WTC11 (cell line): ENCODE measurements at regions not wholly inside any gene's neighbourhood (a gene's known extent, or its start where the extent isn't known, plus 50 kb on each side); places are given as distances from the start of the nearest gene placed in this dataset.

ENCODE experiments used
- ATAC-seq: fragments of 200-7000 bp; cut with Tn5 transposase; 2 replicates; pipeline ENCODE4 v1.10.0; 2021; ENCODE audit warnings: mild to moderate bottlenecking, moderate library complexity
- CTCF ChIA-PET: fragments of 300-600 bp; sonication (Branson Sonifier 250); formaldehyde crosslinking; loops from one replicate; lab custom pipeline; 2021; ENCODE audit warnings: antibody characterized with exemption; lab: Charles Lee
- POLR2A ChIA-PET: fragments of 350-600 bp; sonication (Branson Sonifier 250); formaldehyde crosslinking; loops from one replicate; lab custom pipeline; 2021; ENCODE audit warnings: antibody characterized with exemption; lab: Charles Lee
- DNase-seq: peaks from one replicate; pipeline ENCODE4 v3.0.0; 2021; ENCODE audit warnings: low spot score
- H3K27ac Mint-ChIP-seq: 2 replicates; pipeline ENCODE4 v1.8.0; 2021; ENCODE audit warnings: mixed read lengths
- H3K27me3 Mint-ChIP-seq: 2 replicates; pipeline ENCODE4 v1.8.0; 2021; ENCODE audit warnings: low read depth, mild to moderate bottlenecking, moderate library complexity, mixed read lengths
- H3K36me3 Mint-ChIP-seq: 2 replicates; pipeline ENCODE4 v1.8.0; 2021; ENCODE audit warnings: mixed read lengths
- H3K4me1 Mint-ChIP-seq: 2 replicates; pipeline ENCODE4 v1.8.0; 2022; ENCODE audit warnings: mixed read lengths
- H3K4me3 Mint-ChIP-seq: 2 replicates; pipeline ENCODE4 v1.8.0; 2021; ENCODE audit warnings: mild to moderate bottlenecking, moderate library complexity, mixed read lengths
- H3K9me3 Mint-ChIP-seq: 2 replicates; pipeline ENCODE4 v1.8.0; 2021; ENCODE audit warnings: mixed read lengths
- CDX4 ChIP-seq: fragments of 250-450 bp; sonication (Bioruptor Pico); IDR thresholded peaks from 2 replicates; pipeline ENCODE4 v1.9.0; 2021; ENCODE audit warnings: moderate library complexity, mild to moderate bottlenecking, inconsistent platforms, borderline replicate concordance
- ETV6 ChIP-seq: sonication (generic); formaldehyde crosslinking; IDR thresholded peaks from 2 replicates; pipeline ENCODE4 v1.8.1; 2022; ENCODE audit warnings: mild to moderate bottlenecking, missing genetic modification reagents
- FOXP1 ChIP-seq: sonication (generic); formaldehyde crosslinking; IDR thresholded peaks from 2 replicates; pipeline ENCODE4 v1.8.0; 2022; ENCODE audit warnings: missing genetic modification reagents, mild to moderate bottlenecking, moderate library complexity, borderline replicate concordance
- HMGA2 ChIP-seq: fragments of 250-450 bp; sonication (Bioruptor Pico); IDR thresholded peaks from 2 replicates; pipeline ENCODE4 v1.4.0; 2021; ENCODE audit warnings: mild to moderate bottlenecking, moderate library complexity
- IRF2 ChIP-seq: sonication (generic); formaldehyde crosslinking; IDR thresholded peaks from 2 replicates; pipeline ENCODE4 v1.8.0; 2022; ENCODE audit warnings: low read depth, missing genetic modification reagents, borderline replicate concordance
- KAT7 ChIP-seq: sonication (generic); formaldehyde crosslinking; IDR thresholded peaks from 2 replicates; pipeline ENCODE4 v1.8.1; 2023; ENCODE audit warnings: missing genetic modification reagents, mild to moderate bottlenecking, borderline replicate concordance
- NFYB ChIP-seq: sonication (generic); formaldehyde crosslinking; conservative IDR thresholded peaks from 2 replicates; pipeline ENCODE4 v1.8.0; 2022; ENCODE audit warnings: low read depth, missing genetic modification reagents
- NR2C2 ChIP-seq: sonication (generic); formaldehyde crosslinking; IDR thresholded peaks from 2 replicates; pipeline ENCODE4 v1.8.0; 2022; ENCODE audit warnings: mild to moderate bottlenecking, missing genetic modification reagents
- NR3C1 ChIP-seq: sonication (generic); formaldehyde crosslinking; conservative IDR thresholded peaks from 2 replicates; pipeline ENCODE4 v1.8.1; 2023; ENCODE audit warnings: low read depth, mild to moderate bottlenecking, missing genetic modification reagents
- OVOL2 ChIP-seq: fragments of 250-450 bp; sonication (Bioruptor Pico); IDR thresholded peaks from 2 replicates; pipeline ENCODE4 v1.9.0; 2021; ENCODE audit warnings: mild to moderate bottlenecking, borderline replicate concordance
- PRRX2 ChIP-seq: fragments of 250-450 bp; sonication (Bioruptor Pico); IDR thresholded peaks from 2 replicates; pipeline ENCODE4 v1.8.0; 2021; ENCODE audit warnings: mild to moderate bottlenecking
- SP1 ChIP-seq: sonication (generic); formaldehyde crosslinking; conservative IDR thresholded peaks from 2 replicates; pipeline ENCODE4 v1.8.1; 2022; ENCODE audit warnings: missing genetic modification reagents
- TCF7 ChIP-seq: sonication (generic); formaldehyde crosslinking; IDR thresholded peaks from 2 replicates; pipeline ENCODE4 v1.8.0; 2022; ENCODE audit warnings: mild to moderate bottlenecking, low read depth, missing genetic modification reagents, moderate library complexity
- TEAD1 ChIP-seq: sonication (generic); formaldehyde crosslinking; IDR thresholded peaks from 2 replicates; pipeline ENCODE4 v1.8.0; 2022; ENCODE audit warnings: mild to moderate bottlenecking, missing genetic modification reagents
- TP53 ChIP-seq: sonication (generic); formaldehyde crosslinking; IDR thresholded peaks from 2 replicates; pipeline ENCODE4 v1.8.1; 2023; ENCODE audit warnings: mild to moderate bottlenecking, missing genetic modification reagents
- ZNF121 ChIP-seq: sonication (generic); formaldehyde crosslinking; IDR thresholded peaks from 2 replicates; pipeline ENCODE4 v1.8.0; 2023; ENCODE audit warnings: missing genetic modification reagents
- ZNF232 ChIP-seq: sonication (generic); formaldehyde crosslinking; IDR thresholded peaks from 2 replicates; pipeline ENCODE4 v1.8.0; 2022; ENCODE audit warnings: mild to moderate bottlenecking, missing genetic modification reagents
- ZNF281 ChIP-seq: sonication (generic); formaldehyde crosslinking; IDR thresholded peaks from 2 replicates; pipeline ENCODE4 v1.8.0; 2023; ENCODE audit warnings: mild to moderate bottlenecking, missing genetic modification reagents
- ZNF416 ChIP-seq: fragments of 250-450 bp; sonication (Bioruptor Pico); IDR thresholded peaks from 2 replicates; pipeline ENCODE4 v1.9.0; 2021; ENCODE audit warnings: mild to moderate bottlenecking, inconsistent platforms
- TF ChIP-seq, protein P1 (sequence below): sonication (generic); formaldehyde crosslinking; IDR thresholded peaks from 2 replicates; pipeline ENCODE4 v1.8.0; 2022; ENCODE audit warnings: mild to moderate bottlenecking, missing genetic modification reagents
- TF ChIP-seq, protein P2 (sequence below): fragments of 250-450 bp; sonication (Bioruptor Pico); IDR thresholded peaks from 2 replicates; pipeline ENCODE4 v1.9.0; 2021; ENCODE audit warnings: mild to moderate bottlenecking, borderline replicate concordance
- TF ChIP-seq, protein P3 (sequence below): sonication (generic); formaldehyde crosslinking; IDR thresholded peaks from 2 replicates; pipeline ENCODE4 v1.8.0; 2023; ENCODE audit warnings: missing genetic modification reagents
- TF ChIP-seq, protein P4 (sequence below): sonication (generic); formaldehyde crosslinking; IDR thresholded peaks from 2 replicates; pipeline ENCODE4 v1.8.1; 2022; ENCODE audit warnings: mild to moderate bottlenecking, moderate library complexity, missing genetic modification reagents

GRCh38 chr5:20601678-20602100 lies 613.7 kb upstream of the CDH18 start:
- ATAC-seq: peak; percentile 97
- DNase-seq: peak; percentile 61
- ChIA-PET CTCF (interaction anchor here (0.6 to 1.8 kb wide), 12 partner anchors 8 to 1866 kb away, joined by 3 to 11 read pairs (median 4); no protein-coding TSS in a partner anchor), POLR2A (no interaction called here)
- TF ChIP-seq TCF7 (CRISPR knock-in tag): no peak
- TF ChIP-seq, protein P1, sequence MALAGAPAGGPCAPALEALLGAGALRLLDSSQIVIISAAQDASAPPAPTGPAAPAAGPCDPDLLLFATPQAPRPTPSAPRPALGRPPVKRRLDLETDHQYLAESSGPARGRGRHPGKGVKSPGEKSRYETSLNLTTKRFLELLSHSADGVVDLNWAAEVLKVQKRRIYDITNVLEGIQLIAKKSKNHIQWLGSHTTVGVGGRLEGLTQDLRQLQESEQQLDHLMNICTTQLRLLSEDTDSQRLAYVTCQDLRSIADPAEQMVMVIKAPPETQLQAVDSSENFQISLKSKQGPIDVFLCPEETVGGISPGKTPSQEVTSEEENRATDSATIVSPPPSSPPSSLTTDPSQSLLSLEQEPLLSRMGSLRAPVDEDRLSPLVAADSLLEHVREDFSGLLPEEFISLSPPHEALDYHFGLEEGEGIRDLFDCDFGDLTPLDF (CRISPR knock-in tag): no peak
- TF ChIP-seq NR3C1: no peak
- TF ChIP-seq, protein P2, sequence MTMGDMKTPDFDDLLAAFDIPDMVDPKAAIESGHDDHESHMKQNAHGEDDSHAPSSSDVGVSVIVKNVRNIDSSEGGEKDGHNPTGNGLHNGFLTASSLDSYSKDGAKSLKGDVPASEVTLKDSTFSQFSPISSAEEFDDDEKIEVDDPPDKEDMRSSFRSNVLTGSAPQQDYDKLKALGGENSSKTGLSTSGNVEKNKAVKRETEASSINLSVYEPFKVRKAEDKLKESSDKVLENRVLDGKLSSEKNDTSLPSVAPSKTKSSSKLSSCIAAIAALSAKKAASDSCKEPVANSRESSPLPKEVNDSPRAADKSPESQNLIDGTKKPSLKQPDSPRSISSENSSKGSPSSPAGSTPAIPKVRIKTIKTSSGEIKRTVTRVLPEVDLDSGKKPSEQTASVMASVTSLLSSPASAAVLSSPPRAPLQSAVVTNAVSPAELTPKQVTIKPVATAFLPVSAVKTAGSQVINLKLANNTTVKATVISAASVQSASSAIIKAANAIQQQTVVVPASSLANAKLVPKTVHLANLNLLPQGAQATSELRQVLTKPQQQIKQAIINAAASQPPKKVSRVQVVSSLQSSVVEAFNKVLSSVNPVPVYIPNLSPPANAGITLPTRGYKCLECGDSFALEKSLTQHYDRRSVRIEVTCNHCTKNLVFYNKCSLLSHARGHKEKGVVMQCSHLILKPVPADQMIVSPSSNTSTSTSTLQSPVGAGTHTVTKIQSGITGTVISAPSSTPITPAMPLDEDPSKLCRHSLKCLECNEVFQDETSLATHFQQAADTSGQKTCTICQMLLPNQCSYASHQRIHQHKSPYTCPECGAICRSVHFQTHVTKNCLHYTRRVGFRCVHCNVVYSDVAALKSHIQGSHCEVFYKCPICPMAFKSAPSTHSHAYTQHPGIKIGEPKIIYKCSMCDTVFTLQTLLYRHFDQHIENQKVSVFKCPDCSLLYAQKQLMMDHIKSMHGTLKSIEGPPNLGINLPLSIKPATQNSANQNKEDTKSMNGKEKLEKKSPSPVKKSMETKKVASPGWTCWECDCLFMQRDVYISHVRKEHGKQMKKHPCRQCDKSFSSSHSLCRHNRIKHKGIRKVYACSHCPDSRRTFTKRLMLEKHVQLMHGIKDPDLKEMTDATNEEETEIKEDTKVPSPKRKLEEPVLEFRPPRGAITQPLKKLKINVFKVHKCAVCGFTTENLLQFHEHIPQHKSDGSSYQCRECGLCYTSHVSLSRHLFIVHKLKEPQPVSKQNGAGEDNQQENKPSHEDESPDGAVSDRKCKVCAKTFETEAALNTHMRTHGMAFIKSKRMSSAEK (CRISPR knock-in tag): no peak
- TF ChIP-seq FOXP1 (CRISPR knock-in tag): no peak
- no peak for TF ChIP-seq ZNF281
- TF ChIP-seq OVOL2 (CRISPR knock-in tag): no peak
- no peak for TF ChIP-seq CDX4
- TF ChIP-seq, all 79 proteins: peak for 0
- H3K36me3 Mint-ChIP-seq: no peaks in the 10 kb centered on the region
- peaks cover 7% of the 10 kb centered on the region for H3K27me3 Mint-ChIP-seq
- no peak overlapping the region for H3K4me3 Mint-ChIP-seq
- H3K27ac Mint-ChIP-seq: no peak overlapping the region
- H3K4me1 Mint-ChIP-seq: peaks cover 5% of the 10 kb centered on the region
- peaks cover 5% of the 10 kb centered on the region for H3K9me3 Mint-ChIP-seq

DNA sequence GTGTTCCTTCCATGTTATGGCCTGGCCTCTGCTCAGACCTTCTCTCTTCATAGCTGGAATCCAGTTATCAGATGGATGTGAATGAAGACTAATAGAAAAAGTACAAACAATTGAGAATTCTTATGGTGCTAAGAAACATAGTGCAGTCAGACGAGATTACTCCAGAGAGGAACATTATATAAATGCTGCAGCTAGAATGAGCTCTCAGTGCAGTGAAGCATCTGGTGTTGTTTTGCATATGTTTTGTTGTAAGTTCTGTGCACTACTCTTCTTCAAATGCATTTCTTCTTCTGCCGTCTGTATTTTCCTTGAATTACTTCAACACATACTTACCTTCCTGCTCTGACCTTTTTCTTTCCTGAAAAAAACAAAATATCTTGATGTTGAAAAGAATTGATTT lies 602.4 kb upstream of the CDH18 start:
- DNase-seq: no peak
- TF ChIP-seq OVOL2 (CRISPR knock-in tag) (no peak), ZNF121 (no peak), NFYB (CRISPR knock-in tag) (no peak), TP53 (CRISPR knock-in tag) (no peak), ZNF416 (CRISPR knock-in tag) (no peak), SP1 (CRISPR knock-in tag) (no peak)
- no peak for ATAC-seq
- H3K4me3 Mint-ChIP-seq: no peak overlapping the region
- no peaks in the 10 kb centered on the region for H3K4me1 Mint-ChIP-seq
- no peaks in the 10 kb centered on the region for H3K27me3 Mint-ChIP-seq
- H3K36me3 Mint-ChIP-seq: no peaks in the 10 kb centered on the region
- CTCF ChIA-PET: no interaction called here
- no peak overlapping the region for H3K27ac Mint-ChIP-seq
- POLR2A ChIA-PET: no interaction called here
- no peaks in the 10 kb centered on the region for H3K9me3 Mint-ChIP-seq

DNA sequence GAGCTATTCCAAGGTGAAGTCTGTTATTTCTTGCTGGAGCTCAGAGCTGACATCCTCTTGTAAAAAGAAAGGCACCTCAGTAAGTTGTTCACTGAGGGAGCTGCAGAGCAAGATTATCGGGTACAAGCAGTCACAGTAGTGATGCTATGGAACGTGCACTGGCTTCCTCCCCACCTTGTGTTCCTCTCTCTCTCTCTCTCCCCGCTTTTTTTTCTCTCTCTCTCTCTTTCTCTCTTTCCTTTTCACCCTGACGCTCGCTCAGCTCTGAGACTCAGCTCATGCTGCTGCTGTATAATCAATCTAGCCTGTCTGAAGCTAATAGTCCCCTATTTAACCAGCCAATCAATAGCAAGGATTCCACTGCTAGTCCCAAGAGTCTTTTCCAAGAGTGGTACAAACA lies 587.6 kb upstream of the CDH18 start:
- peaks cover 6% of the 10 kb centered on the region for H3K4me1 Mint-ChIP-seq
- no peaks in the 10 kb centered on the region for H3K36me3 Mint-ChIP-seq
- H3K27me3 Mint-ChIP-seq: no peaks in the 10 kb centered on the region
- no peak overlapping the region for H3K4me3 Mint-ChIP-seq
- H3K9me3 Mint-ChIP-seq: no peaks in the 10 kb centered on the region
- H3K27ac Mint-ChIP-seq: no peak overlapping the region
- POLR2A ChIA-PET: no interaction called here
- CTCF ChIA-PET: interaction anchor here (1.8 kb wide), 1 partner anchor 26 kb away, joined by 11 read pairs; no protein-coding TSS in a partner anchor
- DNase-seq: no peak
- ATAC-seq: peak; percentile 65
- no peak for TF ChIP-seq IRF2
- TF ChIP-seq PRRX2 (CRISPR knock-in tag): no peak
- TF ChIP-seq NR2C2: no peak
- no peak for TF ChIP-seq KAT7 (CRISPR knock-in tag)
- TF ChIP-seq TP53 (CRISPR knock-in tag): no peak
- TF ChIP-seq, protein P3, sequence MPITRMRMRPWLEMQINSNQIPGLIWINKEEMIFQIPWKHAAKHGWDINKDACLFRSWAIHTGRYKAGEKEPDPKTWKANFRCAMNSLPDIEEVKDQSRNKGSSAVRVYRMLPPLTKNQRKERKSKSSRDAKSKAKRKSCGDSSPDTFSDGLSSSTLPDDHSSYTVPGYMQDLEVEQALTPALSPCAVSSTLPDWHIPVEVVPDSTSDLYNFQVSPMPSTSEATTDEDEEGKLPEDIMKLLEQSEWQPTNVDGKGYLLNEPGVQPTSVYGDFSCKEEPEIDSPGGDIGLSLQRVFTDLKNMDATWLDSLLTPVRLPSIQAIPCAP (CRISPR knock-in tag): no peak
- TF ChIP-seq, protein P4, sequence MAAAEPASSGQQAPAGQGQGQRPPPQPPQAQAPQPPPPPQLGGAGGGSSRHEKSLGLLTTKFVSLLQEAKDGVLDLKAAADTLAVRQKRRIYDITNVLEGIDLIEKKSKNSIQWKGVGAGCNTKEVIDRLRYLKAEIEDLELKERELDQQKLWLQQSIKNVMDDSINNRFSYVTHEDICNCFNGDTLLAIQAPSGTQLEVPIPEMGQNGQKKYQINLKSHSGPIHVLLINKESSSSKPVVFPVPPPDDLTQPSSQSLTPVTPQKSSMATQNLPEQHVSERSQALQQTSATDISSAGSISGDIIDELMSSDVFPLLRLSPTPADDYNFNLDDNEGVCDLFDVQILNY (CRISPR knock-in tag): no peak
- TF ChIP-seq SP1 (CRISPR knock-in tag): no peak
- no peak for TF ChIP-seq ZNF121
- no peak for TF ChIP-seq ZNF232 (CRISPR knock-in tag)
- no peak for TF ChIP-seq TEAD1 (CRISPR knock-in tag)
- no peak for TF ChIP-seq HMGA2 (CRISPR knock-in tag)
- TF ChIP-seq ETV6 (CRISPR knock-in tag): no peak
- TF ChIP-seq OVOL2 (CRISPR knock-in tag): no peak
